SK-N-SH (cell line): ENCODE measurements at regions not wholly inside any gene's neighbourhood (a gene's known extent, or its start where the extent isn't known, plus 50 kb on each side); places are given as distances from the start of the nearest gene placed in this dataset.

ENCODE experiments used
- CTCF ChIA-PET: fragments of 300-600, 350-600 bp; formaldehyde crosslinking; extraction: SDS; loops from one replicate; lab custom pipeline; 2021; lab: Yijun Ruan, JAX
- POLR2A ChIA-PET: fragments of 350-600 bp; sonication (Branson Sonifier 250); formaldehyde crosslinking; extraction: SDS; loops from one replicate; lab custom pipeline; 2020; ENCODE audit warnings: antibody characterized with exemption, inconsistent platforms; lab: Yijun Ruan, JAX
- DNase-seq: peaks from one replicate; pipeline ENCODE4 v3.0.0; 2012
- H2AFZ ChIP-seq: fragments of 200-600 bp; sonication (generic); 2 replicates; pipeline ENCODE4 v1.8.1; 2016; ENCODE audit warnings: antibody characterized with exemption, mild to moderate bottlenecking, low read depth
- H3F3A ChIP-seq: fragments of 200-600 bp; sonication (generic); replicated peaks from 2 replicates; pipeline ENCODE3; 2016; ENCODE audit warnings: antibody characterized with exemption, mild to moderate bottlenecking; ENCODE audit not compliant: insufficient read depth
- H3K27ac ChIP-seq, 2 experiments: fragments of 200-500 bp in 1 of 2; fragments of 200-600 bp in 1 of 2; sonication (Bioruptor generic) in 1 of 2; sonication (generic), shearing (Covaris generic) in 1 of 2; 2 replicates each; pipeline versions ENCODE4 v1.5.1 to v1.6.1; 2014 to 2016; ENCODE audit warnings: low read depth in 2 of 2, inconsistent platforms in 1 of 2, low read length in 1 of 2, mild to moderate bottlenecking in 1 of 2, mixed read lengths in 1 of 2
- H3K27me3 ChIP-seq: fragments of 200-600 bp; sonication (generic), shearing (Covaris generic); 2 replicates; pipeline ENCODE4 v1.6.1; 2016; ENCODE audit warnings: mixed run types; ENCODE audit not compliant: insufficient read depth
- H3K36me3 ChIP-seq, 2 experiments: fragments of 200-500 bp in 1 of 2; fragments of 200-600 bp in 1 of 2; sonication (Bioruptor generic) in 1 of 2; sonication (generic) in 1 of 2; replicated peaks in 1 of 2; 2 replicates each; pipeline versions ENCODE3 to v1.5.1; 2014 to 2016; ENCODE audit warnings: low read length in 1 of 2, mild to moderate bottlenecking in 1 of 2; ENCODE audit not compliant: insufficient read depth in 2 of 2, control insufficient read depth in 1 of 2
- H3K4me1 ChIP-seq, 2 experiments: fragments of 200-500 bp in 1 of 2; fragments of 200-600 bp in 1 of 2; sonication (Bioruptor generic) in 1 of 2; sonication (generic), shearing (Covaris generic) in 1 of 2; 2 replicates each; pipeline versions ENCODE4 v1.5.1 to v1.6.1; 2014 to 2016; ENCODE audit warnings: low read depth in 1 of 2, low read length in 1 of 2, mixed run types in 1 of 2; ENCODE audit not compliant: insufficient read depth in 2 of 2, control insufficient read depth in 1 of 2
- H3K4me2 ChIP-seq: fragments of 200-600 bp; sonication (generic), shearing (Covaris generic); 2 replicates; pipeline ENCODE4 v1.6.1; 2017; ENCODE audit warnings: mixed run types
- H3K4me3 ChIP-seq, 2 experiments: fragments of 200-500 bp in 1 of 2; fragments of 200-600 bp in 1 of 2; sonication (Bioruptor generic) in 1 of 2; sonication (generic), shearing (Covaris generic) in 1 of 2; 2 replicates each; pipeline versions ENCODE4 v1.5.1 to v1.8.1; 2014 to 2016; ENCODE audit warnings: low read depth in 2 of 2, inconsistent platforms in 1 of 2, low read length in 1 of 2, mild to moderate bottlenecking in 1 of 2, mixed read lengths in 1 of 2, moderate library complexity in 1 of 2
- H3K79me2 ChIP-seq: fragments of 200-600 bp; sonication (generic); 2 replicates; pipeline ENCODE4 v1.8.1; 2017; ENCODE audit warnings: mild to moderate bottlenecking; ENCODE audit not compliant: insufficient read depth
- H3K9ac ChIP-seq: fragments of 200-600 bp; sonication (generic); 2 replicates; pipeline ENCODE4 v1.6.1; 2017; ENCODE audit warnings: mixed run types
- H3K9me2 ChIP-seq: fragments of 200-600 bp; sonication (generic); 2 replicates; pipeline ENCODE4 v1.6.1; 2017; ENCODE audit warnings: mixed run types
- H3K9me3 ChIP-seq: fragments of 200-600 bp; sonication (generic); 2 replicates; pipeline ENCODE4 v1.6.1; 2017; ENCODE audit warnings: mixed run types, mild to moderate bottlenecking, moderate library complexity
- H4K20me1 ChIP-seq: fragments of 200-600 bp; sonication (generic); 2 replicates; pipeline ENCODE4 v1.6.1; 2017; ENCODE audit warnings: mild to moderate bottlenecking, mixed run types; ENCODE audit not compliant: insufficient read depth
- CHD2 ChIP-seq: fragments of 150-350 bp; IDR thresholded peaks from 2 replicates; pipeline ENCODE4 v1.6.1; 2018; ENCODE audit warnings: low read length; ENCODE audit not compliant: partially characterized antibody
- CTCF ChIP-seq: fragments of 200-600 bp; sonication (generic); IDR thresholded peaks from 2 replicates; pipeline ENCODE4 v1.6.1; 2017; ENCODE audit warnings: antibody characterized with exemption, mild to moderate bottlenecking, moderate library complexity
- FOXM1 ChIP-seq: IDR thresholded peaks from 2 replicates; pipeline ENCODE4 v1.4.0; 2012; ENCODE audit warnings: low read depth, mild to moderate bottlenecking
- IRF3 ChIP-seq: fragments of 150-350 bp; IDR thresholded peaks from 2 replicates; pipeline ENCODE4 v1.6.1; 2016; ENCODE audit warnings: mild to moderate bottlenecking, low read depth, low read length
- JUND ChIP-seq: IDR thresholded peaks from 2 replicates; pipeline ENCODE4 v1.4.0; 2012
- MAX ChIP-seq: IDR thresholded peaks from 2 replicates; pipeline ENCODE4 v1.4.0; 2012; ENCODE audit warnings: low read depth
- PBX3 ChIP-seq: IDR thresholded peaks from 2 replicates; pipeline ENCODE4; 2012
- POLR2AphosphoS5 ChIP-seq: IDR thresholded peaks from 2 replicates; pipeline ENCODE4 v1.6.1; 2012; ENCODE audit warnings: low read depth, low read length
- RCOR1 ChIP-seq: fragments of 150-350 bp; IDR thresholded peaks from 2 replicates; pipeline ENCODE4 v1.6.1; 2017; ENCODE audit warnings: antibody characterized with exemption, low read length
- REST ChIP-seq: IDR thresholded peaks from 2 replicates; pipeline ENCODE4 v1.6.1; 2012; ENCODE audit warnings: mild to moderate bottlenecking, low read depth, low read length, moderate library complexity
- SIN3A ChIP-seq: IDR thresholded peaks from 2 replicates; pipeline ENCODE4 v1.6.1; 2012; ENCODE audit warnings: low read depth, mild to moderate bottlenecking, low read length, moderate library complexity, borderline replicate concordance
- TAF1 ChIP-seq: IDR thresholded peaks from 2 replicates; pipeline ENCODE4 v1.6.1; 2012; ENCODE audit warnings: low read depth, mild to moderate bottlenecking, low read length, moderate library complexity, borderline replicate concordance
- TEAD4 ChIP-seq: IDR thresholded peaks from 2 replicates; pipeline ENCODE4 v1.4.0; 2012; ENCODE audit warnings: mild to moderate bottlenecking, borderline replicate concordance; ENCODE audit not compliant: insufficient read depth
- USF2 ChIP-seq: fragments of 150-350 bp; IDR thresholded peaks from 2 replicates; pipeline ENCODE4 v1.6.1; 2017; ENCODE audit warnings: antibody characterized with exemption, low read length, low read depth, borderline replicate concordance
- ZBTB33 ChIP-seq: IDR thresholded peaks from 2 replicates; pipeline ENCODE4 v1.4.0; 2012; ENCODE audit warnings: low read depth, borderline replicate concordance
- WGBS: methylation state at CpG from one replicate; pipeline ENCODE4 v1.1.6; 2017; ENCODE audit warnings: low lambda C conversion rate; 5-methylcytosine and 5-hydroxymethylcytosine counted together

GRCh38 chr5:17719592-17719991, 85.3 kb downstream of the TAF11L14 start (continued):
- TF ChIP-seq REST (no peak), SIN3A (no peak), RCOR1 (no peak), CHD2 (no peak), IRF3 (no peak)

- Histone ChIP-seq H2AFZ (no peak overlapping the region), H3K79me2 (no peaks in the 10 kb centered on the region), H3K4me1 (no peaks in the 10 kb centered on the region), H3K9me2 (no peaks in the 10 kb centered on the region), H3K27ac (no peak overlapping the region), H3F3A (no peaks in the 10 kb centered on the region), H3K4me3 (no peak overlapping the region), H4K20me1 (no peaks in the 10 kb centered on the region), H3K27me3 (no peaks in the 10 kb centered on the region), H3K36me3 (no peaks in the 10 kb centered on the region), H3K4me2 (no peak overlapping the region), H3K9ac (no peak overlapping the region), H3K9me3 (no peaks in the 10 kb centered on the region)
- WGBS = 19% methylated on average over 5 of the region's 5 CpGs
- POLR2A ChIA-PET = no interaction called here
- TF ChIP-seq MAX (no peak), CTCF (no peak), USF2 (no peak), RCOR1 (no peak), FOXM1 (no peak), TAF1 (no peak), ZBTB33 (no peak), JUND (no peak), IRF3 (no peak), TEAD4 (no peak), CHD2 (no peak), POLR2AphosphoS5 (no peak), PBX3 (no peak)
- CTCF ChIA-PET = no interaction called here
- no peak for DNase-seq
Observed at GRCh38 chr5:17720071-17720470, 85.8 kb downstream of the TAF11L14 start.
